ENCODE measurements at regions not wholly inside any gene's neighbourhood (a gene's known extent, or its start where the extent isn't known, plus 50 kb on each side); places are given as distances from the start of the nearest gene placed in this dataset.
A peak's percentile ranks its signal among the peaks of the same experiment; 100 is the strongest.

DNA sequence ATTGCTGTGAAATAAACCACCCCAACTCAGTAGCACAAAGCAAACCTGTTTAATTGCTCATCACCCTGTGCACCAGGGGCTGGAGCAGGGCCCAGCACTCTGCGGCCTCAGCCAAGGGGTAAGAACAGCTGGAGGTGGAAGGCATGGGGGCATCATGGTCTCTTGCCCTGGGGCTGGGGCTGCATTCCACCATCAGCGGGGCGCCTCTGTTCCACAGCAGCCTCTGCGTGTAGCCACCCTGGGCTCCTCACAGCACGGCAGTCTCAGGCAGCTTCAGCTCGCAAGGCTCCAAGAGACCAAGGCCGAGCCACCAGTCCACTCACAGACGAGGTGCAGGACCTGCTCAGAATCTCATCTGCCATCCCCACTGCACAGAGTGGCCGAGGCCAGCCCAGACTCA is 630.7 kb downstream of the TBC1D22A start:
- DNase-seq, result no peak

DNA sequence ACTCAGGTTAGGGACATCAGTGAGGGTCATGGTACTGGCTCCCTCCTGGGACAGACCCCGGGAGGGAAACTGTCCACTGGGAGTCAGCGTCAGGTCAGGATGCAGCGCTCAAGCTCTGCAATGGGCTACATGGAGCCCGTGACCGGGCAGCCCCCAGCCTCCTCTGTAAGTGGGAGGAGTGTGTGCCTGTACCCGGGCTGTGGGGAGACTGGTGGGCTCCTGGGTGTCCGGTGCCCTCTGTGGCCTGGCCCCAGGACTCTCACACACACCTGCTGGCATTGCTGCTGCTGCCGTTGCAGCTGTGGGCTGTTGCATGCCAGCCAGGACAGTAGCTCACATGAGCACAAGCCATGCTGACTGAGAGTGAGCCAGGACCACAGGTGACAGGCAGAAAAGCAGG is 630.3 kb downstream of the TBC1D22A start:
- DNase-seq, result no peak

DNA sequence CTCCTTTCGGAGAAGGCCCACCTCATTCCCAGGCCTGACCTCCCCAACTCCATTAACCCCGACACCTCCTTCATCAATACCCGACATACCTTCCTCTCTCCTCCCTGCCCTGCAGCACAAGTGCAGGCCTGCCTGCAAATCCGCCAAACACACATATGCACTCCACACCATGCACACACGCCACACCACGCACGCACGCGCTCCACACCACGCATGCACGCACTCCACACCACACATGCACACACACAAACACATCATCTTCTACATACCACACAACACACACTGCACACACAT is 629.6 kb downstream of the TBC1D22A start:
- DNase-seq, result no peak

DNA sequence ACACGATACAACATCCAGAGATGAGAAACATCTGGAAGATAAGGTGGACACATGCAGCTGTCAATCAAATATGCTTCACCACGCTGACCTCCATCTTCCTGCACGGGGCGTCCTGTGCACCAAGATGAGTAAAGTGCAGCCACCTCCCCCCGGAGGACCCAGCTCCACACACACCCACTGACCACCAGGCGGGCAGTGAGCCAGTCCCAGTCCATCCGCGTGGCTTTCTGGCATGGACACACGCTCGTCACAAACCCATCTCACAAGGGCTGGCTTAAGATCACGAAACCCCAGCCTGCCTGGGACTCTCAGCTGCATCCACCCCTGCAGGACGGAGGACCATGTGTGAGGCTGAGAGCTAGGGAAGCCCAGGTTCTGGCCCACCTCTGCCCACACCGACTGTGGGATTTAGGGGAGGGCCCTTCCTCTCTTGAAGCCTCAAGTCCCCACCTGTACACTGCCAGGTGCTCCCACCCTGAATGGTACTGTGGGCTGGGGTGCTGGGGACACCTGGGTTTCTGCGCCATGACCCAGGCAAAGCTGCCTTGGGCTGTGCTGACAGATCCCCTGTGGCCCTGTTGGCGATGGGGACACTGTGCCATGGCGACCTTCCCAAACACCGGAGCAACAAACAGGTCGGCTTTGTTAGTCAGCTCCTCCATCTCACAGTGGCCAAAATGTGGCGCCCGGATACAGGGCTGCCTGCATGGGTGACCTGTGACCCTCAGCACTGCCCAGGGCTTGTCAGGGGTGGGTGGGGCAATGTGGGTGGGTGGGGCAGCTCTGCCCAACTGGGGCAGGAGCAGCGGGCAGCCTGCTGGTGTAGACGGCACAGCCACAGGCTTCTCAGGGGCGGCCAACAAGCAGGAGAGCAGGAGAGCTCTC is 629.0 kb downstream of the TBC1D22A start:
- no peak for DNase-seq

DNA sequence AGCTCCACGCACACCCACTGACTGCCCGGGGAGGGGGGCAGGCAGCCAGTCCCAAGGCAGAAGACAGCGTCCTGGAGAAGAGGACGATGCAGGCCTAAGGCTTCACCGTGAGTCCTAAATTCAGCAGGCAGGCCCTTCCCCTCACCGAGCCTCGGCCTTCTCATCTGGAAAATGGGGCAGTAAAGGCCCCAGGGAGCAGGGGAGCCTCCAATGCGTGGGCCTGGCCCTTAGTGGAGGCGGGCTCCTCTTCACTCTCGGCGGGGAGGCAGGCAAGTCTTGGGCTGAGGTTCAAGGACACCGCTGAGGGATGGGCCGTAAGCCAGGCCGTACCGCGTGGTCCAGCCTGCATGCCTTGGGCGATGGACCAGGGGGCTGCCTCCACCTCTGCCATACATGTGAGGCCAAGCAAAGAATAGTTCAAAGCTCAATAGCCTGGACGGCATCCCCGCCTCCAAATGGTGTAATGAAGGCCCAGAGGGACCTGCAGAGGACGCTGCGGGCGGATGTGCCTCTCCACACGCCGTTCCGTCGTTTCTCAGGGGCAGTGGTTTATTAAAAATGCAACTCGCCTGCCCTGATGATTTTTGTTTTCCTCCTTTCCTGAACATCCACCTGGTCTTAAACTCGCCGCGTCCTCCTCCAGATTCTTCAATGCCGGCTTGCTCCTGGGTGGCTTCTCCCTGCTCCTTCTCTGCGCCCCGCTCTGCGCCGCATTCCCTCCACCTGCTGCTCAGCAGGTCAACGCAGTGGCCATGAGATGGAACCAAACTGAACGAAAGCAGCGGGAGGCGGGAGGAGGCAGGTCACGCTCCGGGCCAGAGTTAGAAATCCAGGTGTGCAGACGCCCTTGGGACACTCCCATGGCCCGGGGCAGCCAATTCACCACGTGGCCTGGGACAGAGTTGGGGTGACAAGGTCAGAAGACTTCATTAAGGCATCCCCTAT is 627.8 kb downstream of the TBC1D22A start:
- no peak for DNase-seq

DNA sequence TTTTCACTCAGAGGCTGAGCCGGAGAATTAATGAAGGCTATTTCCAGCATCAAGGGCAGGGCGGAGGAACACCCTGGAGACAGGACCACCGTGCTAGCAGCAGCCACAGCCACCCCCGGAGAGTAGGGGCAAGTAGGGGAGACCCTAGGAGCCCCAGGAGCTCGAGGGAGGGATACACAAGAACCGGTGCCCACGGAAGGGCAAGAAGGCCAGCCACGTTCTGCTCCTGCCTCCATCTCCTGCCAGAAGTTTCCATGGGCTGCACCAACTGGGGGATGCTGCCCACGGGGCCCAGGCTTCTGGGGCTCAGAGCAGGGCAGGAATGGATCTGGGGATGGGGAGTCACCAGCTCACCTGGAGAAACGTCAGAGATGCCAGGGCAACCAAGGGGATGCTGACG is 626.8 kb downstream of the TBC1D22A start:
- no peak for DNase-seq

DNA sequence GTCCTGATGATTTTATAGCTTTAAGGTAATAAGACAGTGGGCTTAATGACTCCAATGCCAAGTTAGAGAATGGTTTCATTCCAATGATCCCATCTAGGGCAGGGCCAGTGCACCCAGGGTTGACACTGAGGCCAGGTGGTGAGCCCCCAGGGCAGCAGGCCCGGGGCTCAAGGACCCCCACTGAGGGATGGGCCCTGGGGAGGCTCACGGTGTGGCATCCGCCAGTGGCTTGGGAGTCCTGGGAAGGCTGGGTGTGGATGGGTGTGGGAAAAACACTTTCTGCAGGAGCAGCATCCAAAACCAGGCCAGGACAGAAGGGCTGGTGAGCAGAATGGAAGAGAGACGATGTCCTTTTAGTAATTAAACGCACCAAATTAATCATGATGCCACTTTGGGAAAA is 626.3 kb downstream of the TBC1D22A start:
- DNase-seq, result no peak

DNA sequence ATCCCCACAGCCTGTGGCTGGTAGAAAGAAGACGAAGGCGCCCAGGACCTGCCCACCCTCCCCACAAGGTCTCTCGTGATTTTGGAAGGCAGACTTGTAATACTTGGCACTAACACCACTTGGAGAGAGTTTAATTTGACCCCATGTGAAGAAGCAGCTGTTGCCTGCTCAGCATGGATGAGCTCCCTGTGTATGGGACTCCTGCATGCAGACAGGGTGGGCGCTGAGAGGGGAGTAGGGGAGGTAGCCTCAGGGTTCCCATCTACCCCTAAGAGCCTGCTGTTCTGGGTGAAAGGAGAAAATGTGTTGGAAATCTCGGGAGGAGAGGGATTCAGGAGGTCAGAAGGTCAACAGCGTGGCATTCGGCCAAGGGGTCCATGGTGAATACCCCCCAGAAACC is 625.9 kb downstream of the TBC1D22A start:
- DNase-seq, result no peak

DNA sequence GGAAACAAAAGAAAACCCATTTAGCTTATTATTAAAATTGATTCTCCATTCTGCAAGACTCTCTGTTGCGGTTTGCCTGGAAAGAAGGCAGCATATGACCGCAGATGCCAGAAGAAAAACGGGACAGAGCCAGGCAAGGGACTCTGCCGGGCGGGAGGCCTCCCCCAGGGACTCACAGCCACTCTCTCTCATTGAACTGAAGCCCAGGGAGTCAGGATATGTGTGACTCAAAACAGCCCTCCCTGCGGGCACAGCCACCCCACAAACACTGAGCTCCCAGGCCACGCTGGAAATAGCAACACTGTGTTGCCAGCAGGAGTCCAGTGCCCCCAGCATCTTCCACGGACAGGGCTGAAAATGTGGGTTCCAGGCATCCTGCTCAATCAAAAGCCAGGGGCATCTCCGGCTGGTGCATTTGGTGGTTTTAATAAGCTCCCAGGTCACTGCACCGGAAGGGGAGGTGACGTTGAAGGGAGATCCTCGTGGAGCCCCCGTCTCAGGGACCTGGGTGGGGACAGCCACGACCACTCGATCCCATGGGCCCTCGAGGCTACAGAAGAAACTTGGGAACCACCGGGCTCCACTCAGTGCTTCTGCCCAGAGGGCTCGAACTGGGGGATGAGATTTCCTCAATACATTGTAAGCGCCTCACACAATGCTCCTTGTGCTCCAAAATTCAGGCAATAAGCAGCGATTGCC is 624.5 kb downstream of the TBC1D22A start:
- DNase-seq, result no peak

DNA sequence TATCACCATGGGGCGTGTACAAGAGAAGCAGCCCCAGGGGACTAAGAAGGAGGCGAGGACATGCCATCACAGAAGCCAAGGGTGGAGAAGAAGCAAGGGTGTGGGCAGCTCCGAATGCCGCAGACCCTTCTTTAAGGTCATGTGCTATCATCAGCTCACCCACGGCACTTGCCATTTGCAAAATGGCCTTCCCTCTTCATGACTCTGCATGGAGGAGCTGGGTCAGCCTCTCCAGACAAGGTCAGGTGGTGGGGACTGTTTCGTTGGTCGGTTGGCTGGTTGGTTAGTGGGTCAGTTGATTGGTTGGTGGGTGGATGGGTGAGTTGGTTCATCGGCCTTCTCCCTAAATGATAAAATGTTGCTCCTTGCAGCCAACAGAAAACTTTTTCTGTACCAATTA is 622.5 kb downstream of the TBC1D22A start:
- no peak for DNase-seq

DNA sequence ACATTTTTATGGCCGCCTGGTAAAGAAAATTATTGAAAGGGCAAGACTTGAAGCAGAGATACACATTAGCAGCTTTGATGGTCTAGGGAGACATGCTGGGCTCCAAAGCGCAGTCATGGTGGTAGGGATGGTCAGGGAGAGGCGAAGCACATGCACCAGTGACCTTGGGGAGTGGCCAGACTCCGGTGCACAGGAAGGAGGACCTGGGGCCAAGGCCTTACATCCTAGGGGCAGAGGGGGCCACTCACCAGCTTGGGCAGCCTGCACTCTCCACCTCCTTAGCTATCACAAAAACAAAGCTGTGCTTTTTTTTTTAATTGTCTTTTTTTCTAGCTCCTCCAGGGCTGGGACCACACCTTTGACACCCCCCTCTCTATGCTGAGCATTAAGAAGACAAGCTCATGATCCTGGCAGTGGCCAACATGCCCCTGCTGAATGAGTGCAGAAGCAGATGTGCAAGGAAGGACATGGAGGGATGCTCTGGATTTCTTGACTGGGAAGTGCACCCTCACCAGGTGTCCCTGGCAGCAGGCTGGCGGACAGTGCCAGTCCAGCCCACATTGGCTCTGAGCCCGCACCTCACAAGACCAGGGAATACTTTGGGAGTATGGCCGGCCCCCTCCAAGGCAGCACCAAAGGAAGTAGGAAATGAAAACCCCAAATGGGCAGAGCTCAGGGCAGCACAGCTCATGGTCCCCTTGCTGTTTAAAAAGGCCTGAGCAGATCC is 619.9 kb downstream of the TBC1D22A start:
- no peak for DNase-seq

DNA sequence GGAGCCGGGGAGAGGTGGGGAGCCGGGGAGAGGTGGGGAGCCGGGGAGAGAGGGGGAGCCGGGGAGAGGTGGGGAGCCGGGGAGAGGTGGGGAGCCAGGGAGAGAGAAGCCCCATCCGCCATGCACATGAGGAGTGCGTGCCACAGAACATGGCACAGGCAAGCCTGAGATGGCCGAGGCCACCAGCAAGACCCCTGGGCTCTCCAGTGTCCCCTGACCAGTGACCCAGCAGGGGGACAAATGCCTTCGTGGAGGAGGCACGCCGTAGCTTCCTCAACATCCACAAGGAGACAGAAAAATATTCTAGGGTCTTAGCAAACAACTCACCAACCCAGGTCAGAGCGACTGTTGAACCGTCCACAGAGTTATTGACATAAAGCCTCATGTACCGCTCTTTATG is 618.8 kb downstream of the TBC1D22A start:
- DNase-seq, result peak; percentile 4

DNA sequence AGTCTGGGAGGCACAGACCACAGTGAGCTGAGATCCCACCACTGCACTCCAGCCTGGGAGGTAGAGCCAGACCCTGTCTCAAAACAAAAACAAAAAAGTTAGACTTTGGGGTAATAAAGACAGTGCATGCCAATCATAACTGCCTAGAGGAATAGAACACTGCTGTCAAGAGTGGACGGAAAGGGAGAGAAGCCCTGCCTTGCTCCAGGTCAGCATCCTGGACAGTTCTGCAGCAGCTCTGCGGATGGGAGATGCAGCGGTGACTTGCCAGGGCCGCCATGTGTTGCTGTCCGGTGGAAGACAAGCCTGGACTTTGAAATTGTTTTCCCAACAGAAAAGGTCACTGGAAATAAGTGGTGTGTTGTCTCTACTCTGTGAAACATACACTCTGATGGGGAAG is 618.2 kb downstream of the TBC1D22A start:
- DNase-seq, result no peak

DNA sequence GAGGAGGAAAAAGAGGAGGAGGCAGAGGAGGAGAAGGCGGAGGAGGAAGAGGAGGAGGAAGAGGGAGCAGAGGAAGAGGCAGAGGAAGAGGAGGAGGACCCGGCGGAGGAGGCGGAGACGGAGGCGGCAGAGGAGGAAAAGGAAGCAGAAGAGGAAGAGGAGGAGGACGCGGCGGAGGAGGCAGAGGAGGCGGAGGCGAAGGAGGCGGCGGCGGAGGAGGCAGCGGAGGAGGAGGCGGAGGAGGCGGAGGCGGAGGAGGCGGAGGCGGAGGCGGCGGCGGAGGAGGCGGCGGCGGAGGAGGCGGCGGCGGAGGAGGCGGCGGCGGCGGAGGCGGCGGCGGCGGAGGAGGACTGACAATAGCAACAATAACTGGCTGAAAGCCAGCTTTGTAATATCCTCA is 616.6 kb downstream of the TBC1D22A start:
- no peak for DNase-seq

DNA sequence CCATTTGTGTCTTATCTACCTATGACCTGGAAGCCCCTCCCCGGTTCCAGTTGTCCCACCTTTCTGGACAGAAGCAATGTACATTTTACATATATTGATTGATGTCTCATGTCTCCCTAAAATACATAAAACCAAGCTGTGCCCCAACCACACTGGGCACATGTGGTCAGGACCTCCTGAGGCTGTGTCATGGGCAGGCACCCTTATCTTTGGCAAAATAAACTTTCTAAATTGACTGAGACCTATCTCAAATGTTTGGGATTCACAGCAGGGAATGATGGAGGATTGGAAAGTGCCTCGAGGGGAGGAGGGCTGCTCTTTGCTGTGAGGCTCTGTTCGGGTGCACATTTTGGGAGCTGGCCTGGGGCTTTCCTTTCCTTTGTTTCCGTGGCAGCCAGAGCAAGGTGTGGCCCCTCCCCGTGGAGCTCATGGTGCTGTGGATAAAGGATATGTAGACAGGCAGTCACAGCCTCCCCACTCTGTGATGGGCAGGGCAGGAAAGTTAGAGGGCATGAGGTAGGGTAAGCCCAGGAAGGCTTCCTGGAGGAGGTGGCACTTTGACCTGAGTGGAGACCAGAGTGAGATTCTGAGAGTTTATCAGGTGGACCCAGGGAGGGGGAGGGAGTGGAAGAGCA is 615.6 kb downstream of the TBC1D22A start:
- no peak for DNase-seq

DNA sequence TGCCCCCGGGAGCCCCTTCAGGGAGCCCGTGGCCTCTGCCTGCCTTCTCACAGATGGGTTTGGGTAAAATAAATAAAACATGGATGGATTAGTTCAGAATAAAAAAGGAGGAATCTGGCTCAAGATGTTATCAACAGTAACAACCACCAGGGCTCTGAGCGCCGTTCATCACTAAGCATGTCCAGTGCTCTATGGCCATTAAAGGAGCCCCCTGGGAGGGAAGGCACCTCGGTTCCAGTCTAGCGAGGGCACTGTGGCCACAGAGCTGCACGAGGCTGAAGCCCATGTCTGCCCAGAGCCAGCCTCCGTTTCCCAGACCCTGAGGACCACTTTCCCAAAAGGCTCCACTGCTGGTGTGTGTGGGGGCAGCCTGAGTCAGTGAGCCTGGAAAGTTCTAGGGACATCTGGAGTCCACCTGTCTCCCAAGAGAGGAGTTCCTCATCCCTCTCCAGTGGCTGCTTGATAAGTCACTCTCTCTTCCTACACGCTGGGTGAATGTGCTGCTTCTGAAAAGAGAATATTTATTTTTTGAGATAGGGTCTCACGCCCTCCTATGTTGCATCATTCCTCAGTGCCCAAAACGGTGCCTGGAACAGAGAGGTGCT is 614.6 kb downstream of the TBC1D22A start:
- no peak for DNase-seq

DNA sequence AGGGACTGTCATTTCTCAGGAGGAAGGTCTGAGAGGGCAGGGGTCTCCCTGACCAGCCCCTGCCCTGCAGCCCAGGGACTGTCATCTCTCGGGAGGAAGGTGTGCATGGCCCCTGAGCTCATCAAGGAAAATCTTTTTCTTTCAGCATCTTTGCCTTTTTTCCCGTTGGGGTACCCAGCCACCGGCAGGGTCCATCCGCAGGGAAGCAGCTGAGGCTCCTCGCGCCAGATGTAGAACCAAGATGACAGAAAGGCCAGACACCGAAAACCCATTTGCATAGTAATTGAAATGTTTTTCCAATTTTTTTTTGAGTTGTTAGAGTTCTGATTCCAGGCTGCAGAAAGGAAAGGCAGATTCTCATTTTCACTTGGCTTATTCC is 613.9 kb downstream of the TBC1D22A start:
- DNase-seq, result no peak

DNA sequence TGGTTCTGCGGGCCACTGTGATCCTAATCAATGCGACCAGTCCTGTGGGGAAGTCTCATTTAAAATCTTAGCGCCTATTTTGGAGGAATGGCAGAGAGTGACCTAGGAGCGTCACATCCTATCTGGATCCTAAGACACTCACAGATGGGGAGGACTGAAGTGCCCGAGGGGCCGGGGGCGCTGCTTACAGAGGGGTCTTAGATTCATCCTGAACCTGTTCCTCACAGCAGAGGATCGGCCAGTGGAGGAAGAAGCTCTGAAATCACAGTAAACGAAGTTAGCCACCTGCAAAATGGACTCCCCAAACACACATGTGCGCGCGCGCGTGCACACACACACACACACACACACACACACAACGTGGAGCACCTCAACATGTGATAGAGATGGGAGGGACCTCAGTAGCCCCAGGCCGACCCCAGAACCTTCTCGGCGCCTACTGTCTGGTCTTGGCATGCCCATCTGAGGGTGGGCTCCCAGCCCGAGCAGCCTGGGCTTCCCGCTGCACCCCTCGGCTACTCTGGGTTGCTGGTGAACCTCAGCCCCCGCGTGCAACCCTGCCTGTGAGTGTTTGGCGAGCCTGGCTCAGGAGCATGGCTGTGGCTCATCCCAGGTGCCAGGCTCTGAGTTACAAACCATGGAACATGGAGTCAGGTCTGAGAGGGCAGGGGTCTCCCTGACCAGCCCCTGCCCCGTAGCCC is 613.3 kb downstream of the TBC1D22A start:
- DNase-seq, result peak; percentile 6

DNA sequence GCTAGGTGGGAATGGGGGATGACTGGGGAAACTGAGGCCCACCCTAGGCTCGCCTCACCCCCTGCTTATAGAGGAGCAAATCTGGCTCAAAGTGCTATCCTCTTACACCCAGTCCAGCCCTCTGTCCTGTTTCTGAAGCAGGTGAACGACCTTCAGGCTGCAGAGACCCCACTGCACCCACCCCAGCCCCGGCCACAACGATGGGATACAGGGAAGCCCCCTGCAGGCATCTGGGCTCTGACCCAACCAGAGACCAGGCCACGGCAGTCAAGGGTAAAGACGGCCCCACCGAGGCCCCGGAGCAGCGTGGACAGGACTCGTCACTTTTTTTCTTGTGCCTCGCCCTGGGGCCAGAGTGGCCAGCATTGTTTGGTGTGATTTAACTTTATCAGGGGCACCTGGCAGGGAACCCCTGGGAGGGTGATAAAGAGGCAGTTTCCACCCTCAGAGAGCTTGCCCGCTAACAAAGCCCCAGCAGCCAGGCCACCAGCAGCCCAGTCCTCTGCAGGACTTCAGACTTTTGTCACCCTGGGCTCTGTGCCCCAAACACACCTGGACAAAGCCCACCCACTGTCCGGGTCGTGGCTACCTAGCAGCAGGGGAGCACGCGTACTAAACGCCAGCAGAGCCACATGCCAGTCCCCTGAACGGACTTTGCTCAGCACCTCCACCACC is 612.6 kb downstream of the TBC1D22A start:
- peak; percentile 12 for DNase-seq

DNA sequence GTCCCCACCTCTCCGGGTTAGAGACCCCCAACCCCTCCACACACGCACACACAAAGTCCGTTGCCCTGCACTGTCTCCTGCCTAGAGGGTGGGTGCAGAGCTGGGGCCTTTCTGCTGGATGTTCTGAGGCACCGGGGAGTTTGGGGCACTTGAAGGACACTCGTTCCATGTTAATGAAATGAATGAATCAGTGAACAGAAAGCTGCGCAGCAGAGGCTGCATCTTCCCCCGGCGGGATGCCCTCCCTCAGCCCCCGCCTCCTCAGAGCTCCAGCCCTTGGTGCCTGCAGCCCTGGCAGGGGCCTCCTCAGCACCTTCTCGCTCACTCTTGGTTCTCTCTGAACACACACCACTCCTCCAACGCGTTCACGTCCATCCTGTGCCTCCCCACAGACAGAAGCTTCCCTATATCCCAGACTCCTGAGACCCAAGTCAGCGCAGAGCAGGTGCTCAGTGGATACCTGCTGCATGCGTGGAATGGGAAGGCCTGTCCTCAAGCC is 611.9 kb downstream of the TBC1D22A start:
- no peak for DNase-seq
